PC-3 (cell line): ENCODE measurements at regions not wholly inside any gene's neighbourhood (a gene's known extent, or its start where the extent isn't known, plus 50 kb on each side); places are given as distances from the start of the nearest gene placed in this dataset.

Experiments used
- ATAC-seq: fragments of 200-7000 bp; cut with Tn5 transposase; 2 replicates; pipeline ENCODE4 v1.9.1; 2020; ENCODE audit warnings: mild to moderate bottlenecking, moderate library complexity
- BruUV-seq: library from RNA; stranded (reverse); fragments of 400-500 nt; replicated peaks from 2 replicates; lab custom pipeline; 2021; lab: Mats Ljungman, UMichigan
- CTCF ChIA-PET: fragments of 300-600 bp; sonication (Branson Sonifier 250); formaldehyde crosslinking; loops from one replicate; lab custom pipeline; 2022; ENCODE audit warnings: antibody characterized with exemption; lab: Charles Lee
- POLR2A ChIA-PET: fragments of 300-600 bp; sonication (Branson Sonifier 250); formaldehyde crosslinking; loops from one replicate; lab custom pipeline; 2022; ENCODE audit warnings: antibody characterized with exemption; ENCODE audit not compliant: unreplicated experiment; lab: Charles Lee
- DNase-seq: peaks from one replicate; pipeline ENCODE4 v3.0.0-alpha.2; 2015
- H2AFZ ChIP-seq: fragments of 300-600 bp; sonication (generic); 2 replicates; pipeline ENCODE4 v1.6.0; 2016; ENCODE audit warnings: antibody characterized with exemption, low read length
- H3F3A ChIP-seq: fragments of 300-600 bp; sonication (generic); one replicate; pipeline ENCODE4 v1.6.0; 2017; ENCODE audit warnings: antibody characterized with exemption, low read length, control low read depth, mild to moderate bottlenecking; ENCODE audit not compliant: unreplicated experiment
- H3K27ac ChIP-seq: fragments of 300-600 bp; sonication (generic); 2 replicates; pipeline ENCODE4 v1.5.1; 2016; ENCODE audit warnings: mild to moderate bottlenecking, low read length
- H3K27me3 ChIP-seq: fragments of 300-600 bp; sonication (generic); 2 replicates; pipeline ENCODE4 v1.6.1; 2016; ENCODE audit warnings: low read length, mixed read lengths
- H3K36me3 ChIP-seq: fragments of 300-600 bp; sonication (generic); 2 replicates; pipeline ENCODE4 v1.6.1; 2016; ENCODE audit warnings: low read depth, mixed run types, low read length, mixed read lengths
- H3K4me1 ChIP-seq: fragments of 300-600 bp; sonication (generic); 2 replicates; pipeline ENCODE4 v1.5.1; 2016; ENCODE audit warnings: low read length; ENCODE audit not compliant: insufficient read depth
- H3K4me2 ChIP-seq: fragments of 300-600 bp; sonication (generic); 2 replicates; pipeline ENCODE4 v1.6.0; 2016; ENCODE audit warnings: low read length
- H3K4me3 ChIP-seq: fragments of 300-600 bp; sonication (generic); 2 replicates; pipeline ENCODE4 v1.5.1; 2016; ENCODE audit warnings: mild to moderate bottlenecking, low read length, mixed read lengths
- H3K79me2 ChIP-seq: fragments of 300-600 bp; sonication (generic); 2 replicates; pipeline ENCODE4 v1.6.1; 2017; ENCODE audit warnings: low read length, mixed read lengths
- H3K9ac ChIP-seq: fragments of 300-600 bp; sonication (generic); 2 replicates; pipeline ENCODE4 v1.6.0; 2016; ENCODE audit warnings: mild to moderate bottlenecking, low read length
- H3K9me2 ChIP-seq: fragments of 300-600 bp; sonication (generic); replicated peaks from 2 replicates; pipeline ENCODE4 v1.6.1; 2016; ENCODE audit warnings: mixed run types, low read length, mixed read lengths
- H3K9me3 ChIP-seq: fragments of 300-600 bp; sonication (generic); 2 replicates; pipeline ENCODE4 v1.6.1; 2016; ENCODE audit warnings: low read length, mixed read lengths
- H4K20me1 ChIP-seq: fragments of 300-600 bp; sonication (generic); 2 replicates; pipeline ENCODE4 v1.6.1; 2016; ENCODE audit warnings: low read length, mixed read lengths
- EZH2 ChIP-seq: fragments of 300-600 bp; sonication (generic); IDR thresholded peaks from one replicate; pipeline ENCODE4 v1.6.1; 2017; ENCODE audit warnings: antibody characterized with exemption, mild to moderate bottlenecking, low read length; ENCODE audit not compliant: unreplicated experiment
- EZH2phosphoT487 ChIP-seq: fragments of 300-600 bp; sonication (generic); IDR thresholded peaks from 2 replicates; pipeline ENCODE4 v1.6.1; 2018; ENCODE audit warnings: mild to moderate bottlenecking, antibody characterized with exemption, low read length, borderline replicate concordance
- intact Hi-C: fragments of 100-400 bp; cut with micrococcal nuclease; formaldehyde crosslinking; loops from 2 replicates; pipeline ENCODE4 v1.9.0; 2023
- TF ChIP-seq, protein P1 (sequence below): fragments of 300-600 bp; sonication (generic); conservative IDR thresholded peaks from 2 replicates; pipeline ENCODE4 v1.5.1; 2017; ENCODE audit warnings: antibody characterized with exemption, low read depth, mild to moderate bottlenecking, low read length

GRCh38 chr15:47998619-47999019 is 122.2 kb upstream of the SLC24A5 start:
- Histone ChIP-seq H3K9me3 (no peaks in the 10 kb centered on the region), H3K9me2 (no peaks in the 10 kb centered on the region), H3K27me3 (no peaks in the 10 kb centered on the region), H3K4me3 (no peak overlapping the region), H4K20me1 (no peaks in the 10 kb centered on the region), H3K4me1 (no peaks in the 10 kb centered on the region), H3K36me3 (no peaks in the 10 kb centered on the region), H2AFZ (no peak overlapping the region), H3K9ac (no peak overlapping the region), H3K27ac (no peak overlapping the region), H3K79me2 (no peaks in the 10 kb centered on the region), H3F3A (no peaks in the 10 kb centered on the region), H3K4me2 (no peak overlapping the region)
- CTCF ChIA-PET, result no interaction called here
- intact Hi-C loops, result no loop called here
- no peak for DNase-seq
- ATAC-seq, result no peak
- BruUV-seq, result no TSS peak
- POLR2A ChIA-PET, result no interaction called here
- no peak for TF ChIP-seq EZH2phosphoT487
- TF ChIP-seq, protein P1, sequence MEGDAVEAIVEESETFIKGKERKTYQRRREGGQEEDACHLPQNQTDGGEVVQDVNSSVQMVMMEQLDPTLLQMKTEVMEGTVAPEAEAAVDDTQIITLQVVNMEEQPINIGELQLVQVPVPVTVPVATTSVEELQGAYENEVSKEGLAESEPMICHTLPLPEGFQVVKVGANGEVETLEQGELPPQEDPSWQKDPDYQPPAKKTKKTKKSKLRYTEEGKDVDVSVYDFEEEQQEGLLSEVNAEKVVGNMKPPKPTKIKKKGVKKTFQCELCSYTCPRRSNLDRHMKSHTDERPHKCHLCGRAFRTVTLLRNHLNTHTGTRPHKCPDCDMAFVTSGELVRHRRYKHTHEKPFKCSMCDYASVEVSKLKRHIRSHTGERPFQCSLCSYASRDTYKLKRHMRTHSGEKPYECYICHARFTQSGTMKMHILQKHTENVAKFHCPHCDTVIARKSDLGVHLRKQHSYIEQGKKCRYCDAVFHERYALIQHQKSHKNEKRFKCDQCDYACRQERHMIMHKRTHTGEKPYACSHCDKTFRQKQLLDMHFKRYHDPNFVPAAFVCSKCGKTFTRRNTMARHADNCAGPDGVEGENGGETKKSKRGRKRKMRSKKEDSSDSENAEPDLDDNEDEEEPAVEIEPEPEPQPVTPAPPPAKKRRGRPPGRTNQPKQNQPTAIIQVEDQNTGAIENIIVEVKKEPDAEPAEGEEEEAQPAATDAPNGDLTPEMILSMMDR, result no peak
- TF ChIP-seq EZH2, result no peak

- Histone ChIP-seq H3K36me3 (no peaks in the 10 kb centered on the region), H3K4me3 (no peak overlapping the region), H3K9me3 (no peaks in the 10 kb centered on the region), H3K27ac (no peak overlapping the region), H3K9me2 (no peaks in the 10 kb centered on the region), H3K9ac (no peak overlapping the region), H3K27me3 (no peaks in the 10 kb centered on the region), H2AFZ (no peak overlapping the region), H4K20me1 (no peaks in the 10 kb centered on the region), H3K4me1 (no peaks in the 10 kb centered on the region), H3K79me2 (no peaks in the 10 kb centered on the region), H3F3A (no peaks in the 10 kb centered on the region), H3K4me2 (no peak overlapping the region)
- BruUV-seq, result no TSS peak
- ATAC-seq, result no peak
- CTCF ChIA-PET, result no interaction called here
- POLR2A ChIA-PET, result no interaction called here
- DNase-seq, result no peak
- intact Hi-C loops, result no loop called here
- no peak for TF ChIP-seq EZH2phosphoT487
- TF ChIP-seq, protein P1, result no peak
- no peak for TF ChIP-seq EZH2
Measured at GRCh38 chr15:48001393-48002039, 119.3 kb upstream of the SLC24A5 start.

DNA sequence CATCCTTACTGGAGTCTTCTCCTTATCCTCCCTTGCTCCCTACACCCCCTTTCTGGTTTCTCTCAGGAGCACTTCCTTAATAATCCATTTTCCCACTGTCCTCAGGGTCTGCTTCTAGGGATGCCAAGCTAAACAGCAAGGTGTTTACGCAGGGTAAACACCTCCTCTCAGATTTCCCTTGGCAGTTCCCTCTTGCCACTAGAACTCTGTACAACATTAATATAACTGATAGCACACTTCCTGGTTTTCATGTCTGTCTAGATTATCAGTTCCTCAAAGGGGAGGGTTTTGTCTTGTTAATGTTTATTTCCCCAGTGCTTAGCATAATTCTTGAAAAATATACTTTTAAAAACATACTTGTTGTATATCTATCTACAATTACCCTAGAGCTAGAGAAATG is 118.0 kb upstream of the SLC24A5 start:
- BruUV-seq, result no TSS peak
- ATAC-seq, result peak; percentile 62; the same call in 1 of the 2 replicates

More for the DNA sequence above, 118.0 kb upstream of the SLC24A5 start:
- no peak overlapping the region for H3K9ac ChIP-seq
- no peaks in the 10 kb centered on the region for H3F3A ChIP-seq
- no peak overlapping the region for H3K4me3 ChIP-seq
- H4K20me1 ChIP-seq, result no peaks in the 10 kb centered on the region
- H3K9me3 ChIP-seq, result no peaks in the 10 kb centered on the region
- intact Hi-C loops, result no loop called here
- no peaks in the 10 kb centered on the region for H3K36me3 ChIP-seq
- no peaks in the 10 kb centered on the region for H3K9me2 ChIP-seq
- POLR2A ChIA-PET, result no interaction called here
- DNase-seq, result no peak
- no peak overlapping the region for H3K4me2 ChIP-seq
- no peaks in the 10 kb centered on the region for H3K4me1 ChIP-seq
- no peaks in the 10 kb centered on the region for H3K27me3 ChIP-seq
- H3K27ac ChIP-seq, result no peak overlapping the region
- no peaks in the 10 kb centered on the region for H3K79me2 ChIP-seq
- CTCF ChIA-PET, result no interaction called here
- no peak overlapping the region for H2AFZ ChIP-seq
- TF ChIP-seq EZH2 (no peak), EZH2phosphoT487 (no peak)
- TF ChIP-seq, protein P1, result no peak
